ENCODE measurements at regions not wholly inside any gene's neighbourhood (a gene's known extent, or its start where the extent isn't known, plus 50 kb on each side); places are given as distances from the start of the nearest gene placed in this dataset.

DNA sequence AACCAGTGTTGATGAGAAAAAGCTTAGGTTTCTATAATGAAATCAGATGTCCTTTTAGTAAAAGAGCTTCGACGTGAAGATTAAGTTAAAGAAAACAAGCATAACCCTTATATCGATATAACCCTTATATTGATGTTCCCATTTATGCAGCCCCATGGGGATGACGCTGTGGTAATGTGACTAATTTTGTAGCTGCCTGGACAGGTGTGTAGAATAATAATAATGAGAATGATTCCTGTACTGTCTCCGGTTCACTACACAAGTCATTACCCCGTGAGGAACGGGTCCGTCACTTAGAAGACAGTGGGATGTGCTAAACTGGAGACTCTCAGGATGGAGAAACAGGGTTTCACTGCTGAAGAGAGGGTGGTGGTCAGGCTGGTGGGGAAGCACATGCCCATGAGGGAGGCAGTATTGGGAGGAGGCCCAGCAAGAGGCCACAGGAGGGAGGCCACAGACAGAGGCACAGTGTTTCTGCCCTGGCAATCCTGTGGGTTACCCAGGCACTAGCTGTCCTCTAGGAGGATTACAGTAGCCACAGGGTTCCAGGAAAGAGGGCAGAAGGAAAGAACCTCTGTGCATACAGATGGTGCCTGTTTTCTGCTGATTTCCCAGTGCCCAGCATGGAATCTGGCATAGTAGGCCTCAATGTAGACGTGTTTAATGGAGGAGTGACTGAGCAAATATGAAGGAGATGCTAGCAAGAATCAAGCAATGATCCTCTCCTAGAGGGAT is 191.1 kb upstream of the TSC22D2 start:
- H3K4me1 ChIP-seq (replicated peaks in 1 of 2; ENCODE audit: control insufficient read depth in 2 of 2, insufficient read depth in 2 of 2, low read length in 2 of 2) = peaks cover 0 to 5% of the 10 kb centered on the region in 2 experiments; a peak in 1 of 5 replicates
- in situ Hi-C loops (cut with MboI) (loop anchor here (10.0 kb wide), 1 partner anchor 242 kb away; the partner anchor contains the start of gene PFN2), intact Hi-C loops (cut with micrococcal nuclease) (no loop called here)
- 1% methylated on average over 9 of the region's 9 CpGs for WGBS (ENCODE audit: insufficient coverage, low coverage, missing lambda C conversion rate)
- H3K9me1 ChIP-seq (ENCODE audit: control insufficient read depth, insufficient read depth, low read length) = no peaks in the 10 kb centered on the region
- H3K9me3 ChIP-seq (replicated peaks; ENCODE audit: control insufficient read depth, insufficient read depth, low read depth, low read length) = no peaks in the 10 kb centered on the region; the same call in none of the 2 replicates
- peaks cover 18 to 47% of the 10 kb centered on the region in 2 experiments; a peak in 4 of 5 replicates for H3K27me3 ChIP-seq (ENCODE audit: control insufficient read depth in 2 of 2, insufficient read depth in 2 of 2, low read length in 2 of 2)
- no peak overlapping the region for H2AFZ ChIP-seq (ENCODE audit: low read depth, low read length)
- no peaks in the 10 kb centered on the region for H3K36me3 ChIP-seq (ENCODE audit: control insufficient read depth, insufficient read depth, low read length)
- H3K4me3 ChIP-seq = no peak overlapping the region
- no peaks in the 10 kb centered on the region for H3K79me2 ChIP-seq (ENCODE audit: control insufficient read depth, insufficient read depth, low read length)
- no peak for TF ChIP-seq PRMT5 (CRISPR knock-in tag; IDR thresholded peaks at IDR 0.05)
- no peak for TF ChIP-seq RBM25 (IDR thresholded peaks at IDR 0.05; ENCODE audit: low read depth, low read length, severe bottlenecking)
- no peak for TF ChIP-seq ZNF551 (CRISPR knock-in tag; IDR thresholded peaks at IDR 0.05)
- TF ChIP-seq RCOR1 (IDR thresholded peaks at IDR 0.05; ENCODE audit: borderline replicate concordance in 1 of 2, low read depth in 2 of 2, low read length in 2 of 2) = no peak
- no peak for TF ChIP-seq CBX5 (IDR thresholded peaks at IDR 0.05; ENCODE audit: borderline replicate concordance, low read depth)
- no peak for TF ChIP-seq ARID2 (IDR thresholded peaks at IDR 0.05)
- no peak for TF ChIP-seq ZNF830 (CRISPR knock-in tag; IDR thresholded peaks at IDR 0.05)
- ChIA-PET CTCF (ENCODE audit: low intra/inter-chr PET ratio) (no interaction called here), POLR2A (no interaction called here)
- no peak overlapping the region for H3K27ac ChIP-seq (ENCODE audit: extremely low read depth, low read depth, low read length)
- no peak overlapping the region for H3K4me2 ChIP-seq (ENCODE audit: insufficient read depth, low read length)
- H4K20me1 ChIP-seq (replicated peaks; ENCODE audit: control insufficient read depth, insufficient read depth, low read length) = no peaks in the 10 kb centered on the region
- DNase-seq (ENCODE audit: extremely low read depth in 1 of 4, low spot score in 3 of 4) = no peak
- no peak for ATAC-seq
- BruUV-seq (replicated peaks) = no TSS peak
- no peak for FAIRE-seq
- H3K9ac ChIP-seq (ENCODE audit: insufficient read depth in 1 of 2, low read depth in 2 of 2, low read length in 2 of 2) = no peak overlapping the region
